GM23338 (cell line): ENCODE measurements at regions not wholly inside any gene's neighbourhood (a gene's known extent, or its start where the extent isn't known, plus 50 kb on each side); places are given as distances from the start of the nearest gene placed in this dataset.

Source experiments
- ATAC-seq: fragments of 200-7000 bp; cut with Tn5 transposase; 3 replicates; pipeline ENCODE4 v1.9.1; 2020
- DNase-seq: peaks from one replicate; pipeline ENCODE4 v3.0.0-alpha.2; 2015; ENCODE audit warnings: low spot score
- H2AFZ ChIP-seq: fragments of 200-600 bp; sonication (generic); 2 replicates; pipeline ENCODE4 v1.8.0; 2016; ENCODE audit warnings: antibody characterized with exemption, mild to moderate bottlenecking, moderate library complexity
- H3F3A ChIP-seq: fragments of 200-600 bp; sonication (generic); replicated peaks from 2 replicates; pipeline ENCODE4 v1.8.0; 2017; ENCODE audit warnings: antibody characterized with exemption, mixed run types, low read depth
- H3K27ac ChIP-seq: fragments of 200-600 bp; sonication (generic); 2 replicates; pipeline ENCODE4 v1.6.1; 2016; ENCODE audit warnings: low read depth
- H3K27me3 ChIP-seq: fragments of 200-600 bp; sonication (generic); 2 replicates; pipeline ENCODE4 v1.8.0; 2016; ENCODE audit warnings: mild to moderate bottlenecking, mixed run types, moderate library complexity; ENCODE audit not compliant: insufficient read depth
- H3K36me3 ChIP-seq: fragments of 200-600 bp; sonication (generic); 2 replicates; pipeline ENCODE4 v1.8.0; 2016; ENCODE audit warnings: mild to moderate bottlenecking; ENCODE audit not compliant: insufficient read depth
- H3K4me1 ChIP-seq: fragments of 200-600 bp; sonication (generic); 2 replicates; pipeline ENCODE4 v1.8.0; 2016; ENCODE audit warnings: mild to moderate bottlenecking, moderate library complexity; ENCODE audit not compliant: insufficient read depth
- H3K4me2 ChIP-seq: fragments of 200-600 bp; sonication (generic); 2 replicates; pipeline ENCODE4 v1.7.1; 2017; ENCODE audit warnings: mixed run types
- H3K4me3 ChIP-seq: fragments of 200-600 bp; sonication (generic); 2 replicates; pipeline ENCODE4 v1.6.1; 2016; ENCODE audit warnings: mixed run types
- H3K79me2 ChIP-seq: fragments of 200-600 bp; sonication (generic); replicated peaks from 2 replicates; pipeline ENCODE4 v1.8.0; 2017; ENCODE audit warnings: mild to moderate bottlenecking; ENCODE audit not compliant: insufficient read depth
- H3K9me2 ChIP-seq: fragments of 200-600 bp; sonication (generic); 2 replicates; pipeline ENCODE4 v1.8.0; 2017; ENCODE audit not compliant: insufficient read depth
- H4K20me1 ChIP-seq: fragments of 200-600 bp; sonication (generic); replicated peaks from 2 replicates; pipeline ENCODE4 v1.8.0; 2017; ENCODE audit warnings: mild to moderate bottlenecking; ENCODE audit not compliant: insufficient read depth
- H3K27ac Mint-ChIP-seq: 2 replicates; pipeline ENCODE4 v1.8.0; 2020; ENCODE audit warnings: inconsistent platforms, mild to moderate bottlenecking, moderate library complexity, mixed read lengths
- H3K27me3 Mint-ChIP-seq: 3 replicates; pipeline ENCODE4 v1.8.0; 2022; ENCODE audit warnings: low read depth, mild to moderate bottlenecking, moderate library complexity, mixed read lengths, inconsistent platforms; ENCODE audit not compliant: insufficient read depth, poor library complexity
- H3K36me3 Mint-ChIP-seq: 3 replicates; pipeline ENCODE4 v1.8.0; 2021; ENCODE audit warnings: low read depth, mild to moderate bottlenecking, inconsistent platforms, moderate library complexity, mixed read lengths
- H3K4me1 Mint-ChIP-seq: 3 replicates; pipeline ENCODE4 v1.8.0; 2020; ENCODE audit warnings: mild to moderate bottlenecking, inconsistent platforms, mixed read lengths
- H3K4me3 Mint-ChIP-seq: 3 replicates; pipeline ENCODE4 v1.8.0; 2021; ENCODE audit warnings: moderate library complexity, mild to moderate bottlenecking, inconsistent platforms, mixed read lengths
- H3K9me3 Mint-ChIP-seq: 3 replicates; pipeline ENCODE4 v1.8.0; 2020; ENCODE audit warnings: moderate library complexity, mild to moderate bottlenecking, inconsistent platforms, mixed read lengths
- CREB1 ChIP-seq: fragments of 250-450 bp; sonication (Bioruptor Pico); IDR thresholded peaks from 2 replicates; pipeline ENCODE4 v1.5.0; 2020; ENCODE audit warnings: low read depth, mild to moderate bottlenecking, moderate library complexity
- EZH2 ChIP-seq: fragments of 200-600 bp; sonication (generic); IDR thresholded peaks from one replicate; pipeline ENCODE4 v1.8.0; 2017; ENCODE audit warnings: antibody characterized with exemption, mild to moderate bottlenecking, low read depth; ENCODE audit not compliant: unreplicated experiment
- EZH2phosphoT487 ChIP-seq: fragments of 200-600 bp; sonication (generic); IDR thresholded peaks from one replicate; pipeline ENCODE4 v1.8.1; 2018; ENCODE audit warnings: antibody characterized with exemption; ENCODE audit not compliant: unreplicated experiment
- JUNB ChIP-seq: IDR thresholded peaks from one replicate; pipeline ENCODE4 v1.6.1; 2016; ENCODE audit warnings: antibody characterized with exemption; ENCODE audit not compliant: unreplicated experiment
- NANOG ChIP-seq: IDR thresholded peaks from 2 replicates; pipeline ENCODE4 v1.6.1; 2016; ENCODE audit warnings: antibody characterized with exemption, borderline replicate concordance
- POLR2AphosphoS5 ChIP-seq: IDR thresholded peaks from 2 replicates; pipeline ENCODE4 v1.6.1; 2016; ENCODE audit warnings: antibody characterized with exemption, low read depth
- STAT1 ChIP-seq: IDR thresholded peaks from one replicate; pipeline ENCODE4 v1.6.1; 2016; ENCODE audit warnings: antibody characterized with exemption; ENCODE audit not compliant: unreplicated experiment
- ZNF114 ChIP-seq: fragments of 250-450 bp; sonication (Bioruptor Pico); IDR thresholded peaks from 2 replicates; pipeline ENCODE4 v1.5.0; 2020; ENCODE audit warnings: mild to moderate bottlenecking, moderate library complexity
- ZNF331 ChIP-seq: fragments of 250-450 bp; sonication (Bioruptor Pico); IDR thresholded peaks from 2 replicates; pipeline ENCODE4 v1.5.0; 2020; ENCODE audit warnings: low read depth, mild to moderate bottlenecking, moderate library complexity
- TF ChIP-seq, protein P1 (sequence below): IDR thresholded peaks from 2 replicates; pipeline ENCODE4 v1.6.1; 2016; ENCODE audit warnings: antibody characterized with exemption
- TF ChIP-seq, protein P2 (sequence below): fragments of 250-450 bp; sonication (Bioruptor Pico); IDR thresholded peaks from 2 replicates; pipeline ENCODE4 v1.5.0; 2020; ENCODE audit warnings: mild to moderate bottlenecking, moderate library complexity
- TF ChIP-seq, protein P3 (sequence below), 2 experiments: fragments of 200-600 bp in 1 of 2; sonication (generic) in 1 of 2; conservative IDR thresholded peaks; 2 replicates each; pipeline versions ENCODE4 v1.5.1 to v1.6.1; 2016 to 2017; ENCODE audit warnings: antibody characterized with exemption in 2 of 2, low read depth in 2 of 2, mild to moderate bottlenecking in 2 of 2, moderate library complexity in 1 of 2
- TF ChIP-seq, protein P4 (sequence below): IDR thresholded peaks from one replicate; pipeline ENCODE4 v1.6.1; 2018; ENCODE audit warnings: antibody characterized with exemption; ENCODE audit not compliant: unreplicated experiment

DNA sequence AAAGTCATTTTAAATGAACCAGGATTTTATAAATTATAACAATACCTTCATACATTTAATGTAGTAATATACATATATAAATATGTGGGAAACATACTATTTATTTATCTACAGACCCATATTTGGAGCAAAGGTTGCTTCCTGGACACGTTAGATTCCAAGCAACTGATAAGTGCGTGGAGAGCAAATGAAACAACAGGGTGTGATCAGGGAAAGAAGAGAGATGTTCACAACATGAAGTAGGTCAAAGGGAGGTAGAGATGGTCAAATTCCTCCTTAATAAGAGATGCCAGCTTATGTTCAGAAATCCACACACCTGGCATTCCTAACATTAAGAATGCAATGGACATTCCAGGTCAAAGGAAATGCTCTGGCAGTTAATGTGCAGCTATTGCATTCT, 53.1 kb upstream of the HPGD start:
- Histone ChIP-seq H3K4me1 (no peaks in the 10 kb centered on the region), H3K4me3 (no peak overlapping the region), H4K20me1 (no peaks in the 10 kb centered on the region), H3K79me2 (no peaks in the 10 kb centered on the region), H3K27me3 (no peaks in the 10 kb centered on the region), H3K9me2 (no peaks in the 10 kb centered on the region; the same call in 1 of the 2 replicates), H3K36me3 (no peaks in the 10 kb centered on the region), H3K27ac (no peak overlapping the region), H2AFZ (no peak overlapping the region), H3K4me2 (no peak overlapping the region), H3F3A (no peaks in the 10 kb centered on the region)
- Mint-ChIP-seq H3K4me3 (no peak overlapping the region), H3K36me3 (peaks cover 5% of the 10 kb centered on the region; the same call in 1 of the 3 replicates), H3K27ac (no peak overlapping the region), H3K9me3 (peaks cover 3% of the 10 kb centered on the region; the same call in 2 of the 3 replicates), H3K4me1 (peaks cover 3% of the 10 kb centered on the region; the same call in 2 of the 3 replicates), H3K27me3 (no peaks in the 10 kb centered on the region)
- ATAC-seq (no peak), DNase-seq (no peak)
- TF ChIP-seq CREB1 (CRISPR knock-in tag) = no peak
- TF ChIP-seq POLR2AphosphoS5 = no peak
- TF ChIP-seq, protein P1, sequence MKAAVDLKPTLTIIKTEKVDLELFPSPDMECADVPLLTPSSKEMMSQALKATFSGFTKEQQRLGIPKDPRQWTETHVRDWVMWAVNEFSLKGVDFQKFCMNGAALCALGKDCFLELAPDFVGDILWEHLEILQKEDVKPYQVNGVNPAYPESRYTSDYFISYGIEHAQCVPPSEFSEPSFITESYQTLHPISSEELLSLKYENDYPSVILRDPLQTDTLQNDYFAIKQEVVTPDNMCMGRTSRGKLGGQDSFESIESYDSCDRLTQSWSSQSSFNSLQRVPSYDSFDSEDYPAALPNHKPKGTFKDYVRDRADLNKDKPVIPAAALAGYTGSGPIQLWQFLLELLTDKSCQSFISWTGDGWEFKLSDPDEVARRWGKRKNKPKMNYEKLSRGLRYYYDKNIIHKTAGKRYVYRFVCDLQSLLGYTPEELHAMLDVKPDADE = no peak
- TF ChIP-seq, protein P2, sequence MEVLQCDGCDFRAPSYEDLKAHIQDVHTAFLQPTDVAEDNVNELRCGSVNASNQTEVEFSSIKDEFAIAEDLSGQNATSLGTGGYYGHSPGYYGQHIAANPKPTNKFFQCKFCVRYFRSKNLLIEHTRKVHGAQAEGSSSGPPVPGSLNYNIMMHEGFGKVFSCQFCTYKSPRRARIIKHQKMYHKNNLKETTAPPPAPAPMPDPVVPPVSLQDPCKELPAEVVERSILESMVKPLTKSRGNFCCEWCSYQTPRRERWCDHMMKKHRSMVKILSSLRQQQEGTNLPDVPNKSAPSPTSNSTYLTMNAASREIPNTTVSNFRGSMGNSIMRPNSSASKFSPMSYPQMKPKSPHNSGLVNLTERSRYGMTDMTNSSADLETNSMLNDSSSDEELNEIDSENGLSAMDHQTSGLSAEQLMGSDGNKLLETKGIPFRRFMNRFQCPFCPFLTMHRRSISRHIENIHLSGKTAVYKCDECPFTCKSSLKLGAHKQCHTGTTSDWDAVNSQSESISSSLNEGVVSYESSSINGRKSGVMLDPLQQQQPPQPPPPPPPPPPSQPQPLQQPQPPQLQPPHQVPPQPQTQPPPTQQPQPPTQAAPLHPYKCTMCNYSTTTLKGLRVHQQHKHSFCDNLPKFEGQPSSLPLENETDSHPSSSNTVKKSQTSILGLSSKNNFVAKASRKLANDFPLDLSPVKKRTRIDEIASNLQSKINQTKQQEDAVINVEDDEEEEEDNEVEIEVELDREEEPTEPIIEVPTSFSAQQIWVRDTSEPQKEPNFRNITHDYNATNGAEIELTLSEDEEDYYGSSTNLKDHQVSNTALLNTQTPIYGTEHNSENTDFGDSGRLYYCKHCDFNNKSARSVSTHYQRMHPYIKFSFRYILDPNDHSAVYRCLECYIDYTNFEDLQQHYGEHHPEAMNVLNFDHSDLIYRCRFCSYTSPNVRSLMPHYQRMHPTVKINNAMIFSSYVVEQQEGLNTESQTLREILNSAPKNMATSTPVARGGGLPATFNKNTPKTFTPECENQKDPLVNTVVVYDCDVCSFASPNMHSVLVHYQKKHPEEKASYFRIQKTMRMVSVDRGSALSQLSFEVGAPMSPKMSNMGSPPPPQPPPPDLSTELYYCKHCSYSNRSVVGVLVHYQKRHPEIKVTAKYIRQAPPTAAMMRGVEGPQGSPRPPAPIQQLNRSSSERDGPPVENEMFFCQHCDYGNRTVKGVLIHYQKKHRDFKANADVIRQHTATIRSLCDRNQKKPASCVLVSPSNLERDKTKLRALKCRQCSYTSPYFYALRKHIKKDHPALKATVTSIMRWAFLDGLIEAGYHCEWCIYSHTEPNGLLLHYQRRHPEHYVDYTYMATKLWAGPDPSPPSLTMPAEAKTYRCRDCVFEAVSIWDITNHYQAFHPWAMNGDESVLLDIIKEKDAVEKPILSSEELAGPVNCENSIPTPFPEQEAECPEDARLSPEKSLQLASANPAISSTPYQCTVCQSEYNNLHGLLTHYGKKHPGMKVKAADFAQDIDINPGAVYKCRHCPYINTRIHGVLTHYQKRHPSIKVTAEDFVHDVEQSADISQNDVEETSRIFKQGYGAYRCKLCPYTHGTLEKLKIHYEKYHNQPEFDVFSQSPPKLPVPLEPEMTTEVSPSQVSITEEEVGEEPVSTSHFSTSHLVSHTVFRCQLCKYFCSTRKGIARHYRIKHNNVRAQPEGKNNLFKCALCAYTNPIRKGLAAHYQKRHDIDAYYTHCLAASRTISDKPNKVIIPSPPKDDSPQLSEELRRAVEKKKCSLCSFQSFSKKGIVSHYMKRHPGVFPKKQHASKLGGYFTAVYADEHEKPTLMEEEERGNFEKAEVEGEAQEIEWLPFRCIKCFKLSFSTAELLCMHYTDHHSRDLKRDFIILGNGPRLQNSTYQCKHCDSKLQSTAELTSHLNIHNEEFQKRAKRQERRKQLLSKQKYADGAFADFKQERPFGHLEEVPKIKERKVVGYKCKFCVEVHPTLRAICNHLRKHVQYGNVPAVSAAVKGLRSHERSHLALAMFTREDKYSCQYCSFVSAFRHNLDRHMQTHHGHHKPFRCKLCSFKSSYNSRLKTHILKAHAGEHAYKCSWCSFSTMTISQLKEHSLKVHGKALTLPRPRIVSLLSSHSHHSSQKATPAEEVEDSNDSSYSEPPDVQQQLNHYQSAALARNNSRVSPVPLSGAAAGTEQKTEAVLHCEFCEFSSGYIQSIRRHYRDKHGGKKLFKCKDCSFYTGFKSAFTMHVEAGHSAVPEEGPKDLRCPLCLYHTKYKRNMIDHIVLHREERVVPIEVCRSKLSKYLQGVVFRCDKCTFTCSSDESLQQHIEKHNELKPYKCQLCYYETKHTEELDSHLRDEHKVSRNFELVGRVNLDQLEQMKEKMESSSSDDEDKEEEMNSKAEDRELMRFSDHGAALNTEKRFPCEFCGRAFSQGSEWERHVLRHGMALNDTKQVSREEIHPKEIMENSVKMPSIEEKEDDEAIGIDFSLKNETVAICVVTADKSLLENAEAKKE = no peak
- no peak for TF ChIP-seq ZNF331 (CRISPR knock-in tag)
- TF ChIP-seq, protein P3, sequence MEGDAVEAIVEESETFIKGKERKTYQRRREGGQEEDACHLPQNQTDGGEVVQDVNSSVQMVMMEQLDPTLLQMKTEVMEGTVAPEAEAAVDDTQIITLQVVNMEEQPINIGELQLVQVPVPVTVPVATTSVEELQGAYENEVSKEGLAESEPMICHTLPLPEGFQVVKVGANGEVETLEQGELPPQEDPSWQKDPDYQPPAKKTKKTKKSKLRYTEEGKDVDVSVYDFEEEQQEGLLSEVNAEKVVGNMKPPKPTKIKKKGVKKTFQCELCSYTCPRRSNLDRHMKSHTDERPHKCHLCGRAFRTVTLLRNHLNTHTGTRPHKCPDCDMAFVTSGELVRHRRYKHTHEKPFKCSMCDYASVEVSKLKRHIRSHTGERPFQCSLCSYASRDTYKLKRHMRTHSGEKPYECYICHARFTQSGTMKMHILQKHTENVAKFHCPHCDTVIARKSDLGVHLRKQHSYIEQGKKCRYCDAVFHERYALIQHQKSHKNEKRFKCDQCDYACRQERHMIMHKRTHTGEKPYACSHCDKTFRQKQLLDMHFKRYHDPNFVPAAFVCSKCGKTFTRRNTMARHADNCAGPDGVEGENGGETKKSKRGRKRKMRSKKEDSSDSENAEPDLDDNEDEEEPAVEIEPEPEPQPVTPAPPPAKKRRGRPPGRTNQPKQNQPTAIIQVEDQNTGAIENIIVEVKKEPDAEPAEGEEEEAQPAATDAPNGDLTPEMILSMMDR (conservative IDR thresholded peaks at IDR 0.05; ENCODE audit: low read depth in 2 of 2) = no peak
- TF ChIP-seq, protein P4, sequence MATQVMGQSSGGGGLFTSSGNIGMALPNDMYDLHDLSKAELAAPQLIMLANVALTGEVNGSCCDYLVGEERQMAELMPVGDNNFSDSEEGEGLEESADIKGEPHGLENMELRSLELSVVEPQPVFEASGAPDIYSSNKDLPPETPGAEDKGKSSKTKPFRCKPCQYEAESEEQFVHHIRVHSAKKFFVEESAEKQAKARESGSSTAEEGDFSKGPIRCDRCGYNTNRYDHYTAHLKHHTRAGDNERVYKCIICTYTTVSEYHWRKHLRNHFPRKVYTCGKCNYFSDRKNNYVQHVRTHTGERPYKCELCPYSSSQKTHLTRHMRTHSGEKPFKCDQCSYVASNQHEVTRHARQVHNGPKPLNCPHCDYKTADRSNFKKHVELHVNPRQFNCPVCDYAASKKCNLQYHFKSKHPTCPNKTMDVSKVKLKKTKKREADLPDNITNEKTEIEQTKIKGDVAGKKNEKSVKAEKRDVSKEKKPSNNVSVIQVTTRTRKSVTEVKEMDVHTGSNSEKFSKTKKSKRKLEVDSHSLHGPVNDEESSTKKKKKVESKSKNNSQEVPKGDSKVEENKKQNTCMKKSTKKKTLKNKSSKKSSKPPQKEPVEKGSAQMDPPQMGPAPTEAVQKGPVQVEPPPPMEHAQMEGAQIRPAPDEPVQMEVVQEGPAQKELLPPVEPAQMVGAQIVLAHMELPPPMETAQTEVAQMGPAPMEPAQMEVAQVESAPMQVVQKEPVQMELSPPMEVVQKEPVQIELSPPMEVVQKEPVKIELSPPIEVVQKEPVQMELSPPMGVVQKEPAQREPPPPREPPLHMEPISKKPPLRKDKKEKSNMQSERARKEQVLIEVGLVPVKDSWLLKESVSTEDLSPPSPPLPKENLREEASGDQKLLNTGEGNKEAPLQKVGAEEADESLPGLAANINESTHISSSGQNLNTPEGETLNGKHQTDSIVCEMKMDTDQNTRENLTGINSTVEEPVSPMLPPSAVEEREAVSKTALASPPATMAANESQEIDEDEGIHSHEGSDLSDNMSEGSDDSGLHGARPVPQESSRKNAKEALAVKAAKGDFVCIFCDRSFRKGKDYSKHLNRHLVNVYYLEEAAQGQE = no peak
- no peak for TF ChIP-seq ZNF114
- TF ChIP-seq JUNB = no peak
- TF ChIP-seq NANOG = no peak
- TF ChIP-seq STAT1 = no peak
- TF ChIP-seq EZH2 = no peak
- no peak for TF ChIP-seq EZH2phosphoT487
